A549 (cell line): ENCODE measurements at regions not wholly inside any gene's neighbourhood (a gene's known extent, or its start where the extent isn't known, plus 50 kb on each side); places are given as distances from the start of the nearest gene placed in this dataset.

Source experiments
- ATAC-seq, 2 experiments: fragments of 200-7000 bp in 1 of 2; fragments of >200 bp in 1 of 2; cut with Nextera tagmentation in 1 of 2; cut with Tn5 transposase in 1 of 2; 3 replicates each; pipeline versions ENCODE4 v1.8.0 to v1.9.1; 2018 to 2020; ENCODE audit warnings: mild to moderate bottlenecking in 1 of 2, moderate library complexity in 1 of 2
- CTCF ChIA-PET: fragments of 300-600 bp; sonication (Branson Sonifier 250); formaldehyde crosslinking; extraction: SDS; loops from one replicate; lab custom pipeline; 2021; ENCODE audit warnings: antibody characterized with exemption, inconsistent platforms; lab: Yijun Ruan, JAX
- POLR2A ChIA-PET: fragments of 350-600 bp; formaldehyde crosslinking; extraction: SDS; loops from one replicate; lab custom pipeline; 2021; ENCODE audit warnings: antibody characterized with exemption, inconsistent platforms; lab: Yijun Ruan, JAX
- DNase-seq, 2 experiments: peaks; one replicate each; pipeline versions ENCODE4 v3.0.0 to v3.0.0-alpha.2; 2011 to 2016; ENCODE audit warnings: low read depth in 1 of 2, low spot score in 1 of 2
- FAIRE-seq: peaks from 2 replicates; lab custom pipeline; 2011; peaks lifted over from hg19 to GRCh38; lab: Jason Lieb, UNC
- H3K27ac ChIP-seq, 2 experiments: fragments of >200 bp; sonication (Bioruptor Twin); formaldehyde crosslinking; 3 replicates each; pipeline ENCODE4 v1.5.1; 2016 to 2017
- H3K4me1 ChIP-seq: fragments of >200 bp; sonication (Bioruptor Twin); formaldehyde crosslinking; 3 replicates; pipeline ENCODE4 v1.6.1; 2016
- H3K4me2 ChIP-seq: fragments of >200 bp; sonication (Bioruptor Twin); formaldehyde crosslinking; 3 replicates; pipeline ENCODE4 v1.6.1; 2016
- H3K4me3 ChIP-seq: fragments of >200 bp; sonication (Bioruptor Twin); formaldehyde crosslinking; 3 replicates; pipeline ENCODE4 v1.5.1; 2016
- H3K9me3 ChIP-seq: fragments of >200 bp; sonication (Bioruptor Twin); formaldehyde crosslinking; 3 replicates; pipeline ENCODE4 v1.6.1; 2016
- BHLHE40 ChIP-seq: IDR thresholded peaks from 2 replicates; pipeline ENCODE4 v1.6.1; 2012; ENCODE audit warnings: low read depth, low read length, inconsistent platforms
- CEBPB ChIP-seq, 2 experiments: fragments of >200 bp in 1 of 2; sonication (Bioruptor Twin) in 1 of 2; formaldehyde crosslinking in 1 of 2; IDR thresholded peaks; 2 replicates each; pipeline ENCODE4 v1.6.1; 2012 to 2016
- EHF ChIP-seq: fragments of 250-450 bp; sonication (Bioruptor Pico); IDR thresholded peaks from 2 replicates; pipeline ENCODE4 v1.5.0; 2020; ENCODE audit warnings: mild to moderate bottlenecking
- FOSB ChIP-seq: fragments of 250-450 bp; sonication (Bioruptor Pico); IDR thresholded peaks from 2 replicates; pipeline ENCODE4 v1.5.0; 2020; ENCODE audit warnings: mild to moderate bottlenecking, moderate library complexity
- FOSL2 ChIP-seq, 2 experiments: fragments of 450-650 bp in 1 of 2; fragments of >200 bp in 1 of 2; sonication (Bioruptor Twin) in 1 of 2; formaldehyde crosslinking; IDR thresholded peaks; 2 replicates each; pipeline versions ENCODE4 v1.5.0 to v1.6.1; 2016 to 2020; ENCODE audit warnings: mild to moderate bottlenecking in 1 of 2, moderate library complexity in 1 of 2
- FOXS1 ChIP-seq: fragments of 250-450 bp; sonication (Bioruptor Pico); IDR thresholded peaks from 2 replicates; pipeline ENCODE4 v1.5.0; 2020; ENCODE audit warnings: mild to moderate bottlenecking, moderate library complexity
- HDAC2 ChIP-seq: fragments of 200-600 bp; sonication (generic); IDR thresholded peaks from 2 replicates; pipeline ENCODE4 v1.6.1; 2016
- HOXA7 ChIP-seq: fragments of 250-450 bp; sonication (Bioruptor Pico); IDR thresholded peaks from 2 replicates; pipeline ENCODE4 v1.5.0; 2020; ENCODE audit warnings: mild to moderate bottlenecking, moderate library complexity
- HOXB13 ChIP-seq: fragments of 250-450 bp; sonication (Bioruptor Pico); IDR thresholded peaks from 2 replicates; pipeline ENCODE4 v1.5.0; 2020; ENCODE audit warnings: low read depth, mild to moderate bottlenecking, moderate library complexity
- JUN ChIP-seq, 2 experiments: fragments of >200 bp; sonication (Bioruptor Twin); formaldehyde crosslinking; IDR thresholded peaks; 2 replicates in 1 of 2; 3 replicates in 1 of 2; pipeline ENCODE4 v1.6.1; 2016 to 2017
- KDM5A ChIP-seq: fragments of 200-600 bp; sonication (generic); IDR thresholded peaks from 2 replicates; pipeline ENCODE4 v1.6.1; 2016; ENCODE audit warnings: antibody characterized with exemption, mild to moderate bottlenecking
- MYC ChIP-seq: IDR thresholded peaks from 2 replicates; pipeline ENCODE4 v1.6.1; 2012; ENCODE audit warnings: mild to moderate bottlenecking, inconsistent platforms, low read length, improper control_type of control experiment, borderline replicate concordance
- NPAS2 ChIP-seq: fragments of 250-450 bp; sonication (Bioruptor Pico); IDR thresholded peaks from 2 replicates; pipeline ENCODE4 v1.8.0; 2022; ENCODE audit warnings: mild to moderate bottlenecking, moderate library complexity, borderline replicate concordance
- RFX5 ChIP-seq: fragments of 450-650 bp; IDR thresholded peaks from 2 replicates; pipeline ENCODE4 v1.7.1; 2014; ENCODE audit warnings: antibody characterized with exemption, mild to moderate bottlenecking, moderate library complexity
- RNF2 ChIP-seq: fragments of 200-600 bp; sonication (generic); IDR thresholded peaks from 2 replicates; pipeline ENCODE4 v1.6.1; 2016; ENCODE audit warnings: low read depth, mild to moderate bottlenecking, antibody characterized with exemption, moderate library complexity, borderline replicate concordance
- TFCP2L1 ChIP-seq: fragments of 250-450 bp; sonication (Bioruptor Pico); IDR thresholded peaks from 2 replicates; pipeline ENCODE4 v1.5.0; 2021; ENCODE audit warnings: mild to moderate bottlenecking
- ZC3H11A ChIP-seq: fragments of 450-650 bp; IDR thresholded peaks from 2 replicates; pipeline ENCODE4 v1.6.1; 2014; ENCODE audit warnings: antibody characterized with exemption, mild to moderate bottlenecking
- ZFP36 ChIP-seq: fragments of 450-650 bp; IDR thresholded peaks from 2 replicates; pipeline ENCODE4 v1.6.1; 2014; ENCODE audit warnings: borderline replicate concordance; ENCODE audit not compliant: partially characterized antibody
- ZNF302 ChIP-seq: fragments of 250-450 bp; sonication (Bioruptor Pico); IDR thresholded peaks from 2 replicates; pipeline ENCODE4 v1.9.0; 2021; ENCODE audit warnings: inconsistent platforms, mild to moderate bottlenecking, moderate library complexity
- ZSCAN20 ChIP-seq: fragments of 250-450 bp; sonication (Bioruptor Pico); IDR thresholded peaks from 2 replicates; pipeline ENCODE4 v1.8.0; 2022; ENCODE audit warnings: mild to moderate bottlenecking, moderate library complexity
- WGBS: methylation state at CpG from one replicate; pipeline ENCODE4 v1.1.6; 2017; ENCODE audit errors: missing lambda C conversion rate; 5-methylcytosine and 5-hydroxymethylcytosine counted together
- TF ChIP-seq, protein P1 (sequence below): fragments of 250-450 bp; sonication (Bioruptor Pico); IDR thresholded peaks from 2 replicates; pipeline ENCODE4 v1.5.0; 2021; ENCODE audit warnings: mild to moderate bottlenecking, moderate library complexity, borderline replicate concordance
- TF ChIP-seq, protein P2 (sequence below): IDR thresholded peaks from 2 replicates; pipeline ENCODE4 v1.6.1; 2012
- TF ChIP-seq, protein P3 (sequence below): fragments of 150-350 bp; IDR thresholded peaks from 2 replicates; pipeline ENCODE4 v1.6.1; 2014; ENCODE audit warnings: low read depth, mild to moderate bottlenecking, low read length
- TF ChIP-seq, protein P4 (sequence below): fragments of >200 bp; sonication (Bioruptor Twin); formaldehyde crosslinking; IDR thresholded peaks from 3 replicates; pipeline ENCODE4 v1.5.1; 2016
- TF ChIP-seq, protein P5 (sequence below): IDR thresholded peaks from 2 replicates; pipeline ENCODE4 v1.6.1; 2012
- TF ChIP-seq, protein P6 (sequence below): fragments of 250-450 bp; sonication (Bioruptor Pico); IDR thresholded peaks from 2 replicates; pipeline ENCODE4 v1.5.0; 2020; ENCODE audit warnings: low read depth, mild to moderate bottlenecking, moderate library complexity

DNA sequence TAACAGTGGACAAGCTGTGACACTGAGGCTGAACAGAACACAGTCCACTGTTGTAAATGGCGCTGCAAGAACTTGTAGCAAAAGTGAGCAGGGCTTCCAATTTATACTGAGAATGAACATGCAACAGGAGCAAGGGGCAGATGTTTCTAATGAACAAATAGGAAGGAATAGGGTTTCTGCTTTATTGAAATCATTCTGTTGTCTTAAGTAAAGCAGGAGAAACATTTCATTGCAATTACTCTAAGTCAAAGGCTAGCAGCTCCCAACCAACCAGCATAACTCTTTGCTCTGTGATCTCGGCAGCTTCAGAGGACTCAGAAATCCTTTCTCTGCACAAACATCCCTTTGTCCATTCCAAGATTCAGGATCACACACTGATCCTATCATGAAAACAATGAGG lies 236.2 kb upstream of the PRSS58 start:
- Histone ChIP-seq H3K4me2 (no peak overlapping the region), H3K4me3 (no peak overlapping the region), H3K27ac (no peak overlapping the region), H3K9me3 (no peaks in the 10 kb centered on the region), H3K4me1 (no peaks in the 10 kb centered on the region)
- 0% methylated on average over 2 of the region's 2 CpGs for WGBS
- no peak for FAIRE-seq
- ATAC-seq, result no peak
- ChIA-PET CTCF (interaction anchor here (0.9 to 1.8 kb wide), 4 partner anchors 9 to 289 kb away, joined by 3 to 5 read pairs (median 4); no protein-coding TSS in a partner anchor), POLR2A (no interaction called here)
- DNase-seq, result no peak
- TF ChIP-seq, protein P1, sequence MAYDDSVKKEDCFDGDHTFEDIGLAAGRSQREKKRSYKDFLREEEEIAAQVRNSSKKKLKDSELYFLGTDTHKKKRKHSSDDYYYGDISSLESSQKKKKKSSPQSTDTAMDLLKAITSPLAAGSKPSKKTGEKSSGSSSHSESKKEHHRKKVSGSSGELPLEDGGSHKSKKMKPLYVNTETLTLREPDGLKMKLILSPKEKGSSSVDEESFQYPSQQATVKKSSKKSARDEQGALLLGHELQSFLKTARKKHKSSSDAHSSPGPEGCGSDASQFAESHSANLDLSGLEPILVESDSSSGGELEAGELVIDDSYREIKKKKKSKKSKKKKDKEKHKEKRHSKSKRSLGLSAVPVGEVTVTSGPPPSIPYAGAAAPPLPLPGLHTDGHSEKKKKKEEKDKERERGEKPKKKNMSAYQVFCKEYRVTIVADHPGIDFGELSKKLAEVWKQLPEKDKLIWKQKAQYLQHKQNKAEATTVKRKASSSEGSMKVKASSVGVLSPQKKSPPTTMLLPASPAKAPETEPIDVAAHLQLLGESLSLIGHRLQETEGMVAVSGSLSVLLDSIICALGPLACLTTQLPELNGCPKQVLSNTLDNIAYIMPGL (CRISPR knock-in tag), result no peak
- no peak for TF ChIP-seq NPAS2 (CRISPR knock-in tag)
- TF ChIP-seq ZFP36, result no peak
- TF ChIP-seq ZSCAN20, result no peak
- TF ChIP-seq ZC3H11A, result no peak
- TF ChIP-seq, protein P2, sequence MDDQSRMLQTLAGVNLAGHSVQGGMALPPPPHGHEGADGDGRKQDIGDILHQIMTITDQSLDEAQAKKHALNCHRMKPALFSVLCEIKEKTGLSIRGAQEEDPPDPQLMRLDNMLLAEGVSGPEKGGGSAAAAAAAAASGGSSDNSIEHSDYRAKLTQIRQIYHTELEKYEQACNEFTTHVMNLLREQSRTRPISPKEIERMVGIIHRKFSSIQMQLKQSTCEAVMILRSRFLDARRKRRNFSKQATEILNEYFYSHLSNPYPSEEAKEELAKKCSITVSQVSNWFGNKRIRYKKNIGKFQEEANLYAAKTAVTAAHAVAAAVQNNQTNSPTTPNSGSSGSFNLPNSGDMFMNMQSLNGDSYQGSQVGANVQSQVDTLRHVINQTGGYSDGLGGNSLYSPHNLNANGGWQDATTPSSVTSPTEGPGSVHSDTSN, result no peak
- TF ChIP-seq EHF (CRISPR knock-in tag), result no peak
- TF ChIP-seq KDM5A, result no peak
- no peak for TF ChIP-seq HOXB13 (CRISPR knock-in tag)
- TF ChIP-seq HOXA7, result no peak
- no peak for TF ChIP-seq FOSB
- TF ChIP-seq JUN (IDR thresholded peaks at IDR 0.05), result no peak
- TF ChIP-seq MYC, result no peak
- TF ChIP-seq HDAC2, result no peak
- TF ChIP-seq ZNF302, result no peak
- TF ChIP-seq, protein P3, sequence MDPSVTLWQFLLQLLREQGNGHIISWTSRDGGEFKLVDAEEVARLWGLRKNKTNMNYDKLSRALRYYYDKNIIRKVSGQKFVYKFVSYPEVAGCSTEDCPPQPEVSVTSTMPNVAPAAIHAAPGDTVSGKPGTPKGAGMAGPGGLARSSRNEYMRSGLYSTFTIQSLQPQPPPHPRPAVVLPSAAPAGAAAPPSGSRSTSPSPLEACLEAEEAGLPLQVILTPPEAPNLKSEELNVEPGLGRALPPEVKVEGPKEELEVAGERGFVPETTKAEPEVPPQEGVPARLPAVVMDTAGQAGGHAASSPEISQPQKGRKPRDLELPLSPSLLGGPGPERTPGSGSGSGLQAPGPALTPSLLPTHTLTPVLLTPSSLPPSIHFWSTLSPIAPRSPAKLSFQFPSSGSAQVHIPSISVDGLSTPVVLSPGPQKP, result no peak
- no peak for TF ChIP-seq RFX5

DNA sequence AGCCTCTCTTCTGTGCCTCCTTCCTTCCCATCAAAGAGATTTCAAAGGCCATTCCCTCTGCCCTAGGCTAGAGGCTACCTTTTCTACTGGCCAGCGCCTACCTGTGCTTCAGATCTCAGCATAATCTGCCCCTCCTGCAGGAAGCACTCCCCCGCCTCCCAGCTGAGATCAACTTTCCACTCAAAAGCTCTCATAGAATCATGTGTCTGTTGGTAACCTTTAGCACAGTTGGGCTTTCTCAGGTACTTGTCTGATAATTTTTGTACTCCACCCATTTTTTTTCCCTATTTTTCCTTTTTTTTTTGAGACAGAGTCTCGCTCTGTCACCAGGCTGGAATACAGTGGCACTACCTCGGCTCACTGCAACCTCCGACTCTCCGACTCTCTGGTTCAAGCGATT lies 231.0 kb upstream of the PRSS58 start:
- no peak for ATAC-seq
- no peak for DNase-seq
- Histone ChIP-seq H3K4me3 (no peak overlapping the region), H3K27ac (no peak overlapping the region), H3K4me2 (no peak overlapping the region), H3K4me1 (no peaks in the 10 kb centered on the region), H3K9me3 (no peaks in the 10 kb centered on the region)
- ChIA-PET POLR2A (no interaction called here), CTCF (interaction anchor here (0.6 to 1.2 kb wide), 2 partner anchors 15 to 123 kb away, joined by 3 read pairs; no protein-coding TSS in a partner anchor)
- no peak for FAIRE-seq
- no peak for TF ChIP-seq FOXS1
- TF ChIP-seq CEBPB (IDR thresholded peaks at IDR 0.05), result no peak
- TF ChIP-seq, protein P4, sequence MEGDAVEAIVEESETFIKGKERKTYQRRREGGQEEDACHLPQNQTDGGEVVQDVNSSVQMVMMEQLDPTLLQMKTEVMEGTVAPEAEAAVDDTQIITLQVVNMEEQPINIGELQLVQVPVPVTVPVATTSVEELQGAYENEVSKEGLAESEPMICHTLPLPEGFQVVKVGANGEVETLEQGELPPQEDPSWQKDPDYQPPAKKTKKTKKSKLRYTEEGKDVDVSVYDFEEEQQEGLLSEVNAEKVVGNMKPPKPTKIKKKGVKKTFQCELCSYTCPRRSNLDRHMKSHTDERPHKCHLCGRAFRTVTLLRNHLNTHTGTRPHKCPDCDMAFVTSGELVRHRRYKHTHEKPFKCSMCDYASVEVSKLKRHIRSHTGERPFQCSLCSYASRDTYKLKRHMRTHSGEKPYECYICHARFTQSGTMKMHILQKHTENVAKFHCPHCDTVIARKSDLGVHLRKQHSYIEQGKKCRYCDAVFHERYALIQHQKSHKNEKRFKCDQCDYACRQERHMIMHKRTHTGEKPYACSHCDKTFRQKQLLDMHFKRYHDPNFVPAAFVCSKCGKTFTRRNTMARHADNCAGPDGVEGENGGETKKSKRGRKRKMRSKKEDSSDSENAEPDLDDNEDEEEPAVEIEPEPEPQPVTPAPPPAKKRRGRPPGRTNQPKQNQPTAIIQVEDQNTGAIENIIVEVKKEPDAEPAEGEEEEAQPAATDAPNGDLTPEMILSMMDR, result no peak
- TF ChIP-seq FOSL2 (IDR thresholded peaks at IDR 0.05), result no peak
- no peak for TF ChIP-seq FOSL2 (CRISPR knock-in tag; IDR thresholded peaks at IDR 0.05)
- TF ChIP-seq, protein P5, sequence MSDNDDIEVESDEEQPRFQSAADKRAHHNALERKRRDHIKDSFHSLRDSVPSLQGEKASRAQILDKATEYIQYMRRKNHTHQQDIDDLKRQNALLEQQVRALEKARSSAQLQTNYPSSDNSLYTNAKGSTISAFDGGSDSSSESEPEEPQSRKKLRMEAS, result no peak
- no peak for TF ChIP-seq ZNF302
- no peak for TF ChIP-seq RNF2
- TF ChIP-seq, protein P6, sequence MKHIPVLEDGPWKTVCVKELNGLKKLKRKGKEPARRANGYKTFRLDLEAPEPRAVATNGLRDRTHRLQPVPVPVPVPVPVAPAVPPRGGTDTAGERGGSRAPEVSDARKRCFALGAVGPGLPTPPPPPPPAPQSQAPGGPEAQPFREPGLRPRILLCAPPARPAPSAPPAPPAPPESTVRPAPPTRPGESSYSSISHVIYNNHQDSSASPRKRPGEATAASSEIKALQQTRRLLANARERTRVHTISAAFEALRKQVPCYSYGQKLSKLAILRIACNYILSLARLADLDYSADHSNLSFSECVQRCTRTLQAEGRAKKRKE (CRISPR knock-in tag), result no peak
- no peak for TF ChIP-seq BHLHE40
- no peak for TF ChIP-seq TFCP2L1 (CRISPR knock-in tag)
- 36% methylated on average over 7 of the region's 7 CpGs for WGBS
